ENCODE measurements at regions not wholly inside any gene's neighbourhood (a gene's known extent, or its start where the extent isn't known, plus 50 kb on each side); places are given as distances from the start of the nearest gene placed in this dataset.

DNA sequence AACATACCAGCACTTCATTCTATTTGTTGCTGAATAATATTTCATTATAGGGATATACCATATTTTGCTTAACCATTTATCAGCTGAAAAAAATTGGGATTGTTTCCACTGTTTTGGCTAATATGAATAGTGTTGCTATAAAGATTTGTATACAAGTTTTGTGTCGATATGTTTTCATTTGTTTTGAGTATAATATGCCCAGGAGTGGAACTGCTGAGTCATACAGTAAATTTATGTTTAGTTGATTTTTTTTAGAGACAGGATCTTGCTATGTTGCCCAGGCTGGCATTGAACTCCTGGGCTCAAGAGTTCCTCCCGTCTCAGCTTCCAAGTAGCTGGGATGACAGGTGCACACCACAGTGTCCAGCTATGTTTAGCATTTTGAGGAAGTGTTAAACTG lies 131.5 kb upstream of the TMCC3 start:
- no peaks in the 10 kb centered on the region for H3K9me2 ChIP-seq (ENCODE audit: insufficient read depth)
- ChIA-PET POLR2A (no interaction called here), RAD21 (ENCODE audit: low non-redundant PET in 1 of 2, low total read pairs in 2 of 2, uncharacterized antibody in 2 of 2, unreplicated experiment in 2 of 2) (no interaction called here), CTCF (no interaction called here)
- no peak overlapping the region for H3K4me2 ChIP-seq (ENCODE audit: low read length)
- H2AFZ ChIP-seq (ENCODE audit: low read depth, low read length, poor library complexity, severe bottlenecking): no peak overlapping the region
- no peak for TF ChIP-seq SP1 (IDR thresholded peaks at IDR 0.05; ENCODE audit: low read depth)
- no peak for TF ChIP-seq POLR2AphosphoS5 (IDR thresholded peaks at IDR 0.05; ENCODE audit: low read depth, low read length)
- no peak for TF ChIP-seq SIN3A (IDR thresholded peaks at IDR 0.05; ENCODE audit: low read depth)
- TF ChIP-seq SRF (IDR thresholded peaks at IDR 0.05; ENCODE audit: low read depth): no peak
- TF ChIP-seq TCF7L2 (IDR thresholded peaks at IDR 0.05; ENCODE audit: borderline replicate concordance, extremely low read depth, insufficient read depth, insufficient read length): no peak
- TF ChIP-seq CBX3 (IDR thresholded peaks at IDR 0.05; ENCODE audit: low read depth): no peak
- TF ChIP-seq ZNF274 (IDR thresholded peaks at IDR 0.05; ENCODE audit: low read depth, low read length): no peak
- no peak for TF ChIP-seq EGR1 (IDR thresholded peaks at IDR 0.05; ENCODE audit: low read depth)
- H3K4me3 ChIP-seq (replicated peaks in 1 of 2; ENCODE audit: low read depth in 1 of 2, low read length in 2 of 2): no peak overlapping the region
- no peak overlapping the region for H3K9ac ChIP-seq (ENCODE audit: low read length)
- no peaks in the 10 kb centered on the region for H3K27me3 ChIP-seq (ENCODE audit: insufficient read depth, low read length)
- no peaks in the 10 kb centered on the region for H3K9me3 ChIP-seq (ENCODE audit: control insufficient read depth in 1 of 2, insufficient read depth in 1 of 2, low read depth in 1 of 2, low read length in 2 of 2)
- no TSS peak for BruUV-seq (replicated peaks)
- H3K36me3 ChIP-seq (ENCODE audit: control insufficient read depth in 1 of 2, insufficient read depth in 2 of 2, low read length in 2 of 2): no peaks in the 10 kb centered on the region
- DNase-seq (ENCODE audit: low read depth, low spot score) (no peak), ATAC-seq (no peak)
- H3K27ac ChIP-seq (ENCODE audit: low read depth, low read length): no peak overlapping the region
- H3K4me1 ChIP-seq (ENCODE audit: control insufficient read depth in 1 of 2, insufficient read depth in 2 of 2, low read length in 2 of 2): 0 out of 4 replicates have a peak, but pooled peaks cover 0 to 4% of the 10 kb centered on the region in 2 experiments
- intact Hi-C loops (cut with micrococcal nuclease): no loop called here
- H3K79me2 ChIP-seq (ENCODE audit: insufficient read depth, low read length): no peaks in the 10 kb centered on the region
- H4K20me1 ChIP-seq (ENCODE audit: insufficient read depth): no peaks in the 10 kb centered on the region

DNA sequence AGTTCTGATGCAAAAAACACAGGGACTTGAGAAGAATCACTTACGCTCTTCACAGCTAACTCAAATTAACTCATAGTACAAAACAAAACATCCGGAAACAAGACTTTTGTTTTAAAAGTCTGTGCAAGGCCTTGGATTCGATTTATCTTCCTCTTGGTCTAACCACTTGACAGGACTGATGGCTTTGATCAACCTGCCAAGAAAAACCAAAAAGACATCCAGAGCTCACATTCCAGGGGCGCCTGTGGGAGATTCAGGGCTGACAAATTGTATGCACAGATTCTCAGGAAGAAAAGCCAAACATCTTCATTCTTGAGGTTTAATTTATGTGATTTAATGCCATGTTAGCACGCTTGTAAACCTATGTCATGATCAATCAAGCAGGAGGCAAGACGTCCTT lies 129.1 kb upstream of the TMCC3 start:
- BruUV-seq (replicated peaks): no TSS peak
- H2AFZ ChIP-seq (ENCODE audit: low read depth, low read length, poor library complexity, severe bottlenecking): no peak overlapping the region
- H3K36me3 ChIP-seq (ENCODE audit: control insufficient read depth in 1 of 2, insufficient read depth in 2 of 2, low read length in 2 of 2): no peaks in the 10 kb centered on the region
- 0 out of 4 replicates have a peak, but pooled peaks cover 0 to 4% of the 10 kb centered on the region in 2 experiments for H3K4me1 ChIP-seq (ENCODE audit: control insufficient read depth in 1 of 2, insufficient read depth in 2 of 2, low read length in 2 of 2)
- no peaks in the 10 kb centered on the region for H3K9me2 ChIP-seq (ENCODE audit: insufficient read depth)
- no peaks in the 10 kb centered on the region for H4K20me1 ChIP-seq (ENCODE audit: insufficient read depth)
- RAD21 ChIA-PET (ENCODE audit: low non-redundant PET in 1 of 2, low total read pairs in 2 of 2, uncharacterized antibody in 2 of 2, unreplicated experiment in 2 of 2): no interaction called here
- H3K27me3 ChIP-seq (ENCODE audit: insufficient read depth, low read length): no peaks in the 10 kb centered on the region
- CTCF ChIA-PET: no interaction called here
- POLR2A ChIA-PET: no interaction called here
- no peaks in the 10 kb centered on the region for H3K9me3 ChIP-seq (ENCODE audit: control insufficient read depth in 1 of 2, insufficient read depth in 1 of 2, low read depth in 1 of 2, low read length in 2 of 2)
- H3K4me3 ChIP-seq (replicated peaks in 1 of 2; ENCODE audit: low read depth in 1 of 2, low read length in 2 of 2): no peak overlapping the region
- no peak overlapping the region for H3K27ac ChIP-seq (ENCODE audit: low read depth, low read length)
- no peak overlapping the region for H3K9ac ChIP-seq (ENCODE audit: low read length)
- no peak overlapping the region for H3K4me2 ChIP-seq (ENCODE audit: low read length)
- ATAC-seq (no peak), DNase-seq (ENCODE audit: low read depth, low spot score) (no peak)
- H3K79me2 ChIP-seq (ENCODE audit: insufficient read depth, low read length): no peaks in the 10 kb centered on the region
- intact Hi-C loops (cut with micrococcal nuclease): no loop called here
- TF ChIP-seq CEBPB (IDR thresholded peaks at IDR 0.05; ENCODE audit: low read depth): no peak
- TF ChIP-seq, protein P1, sequence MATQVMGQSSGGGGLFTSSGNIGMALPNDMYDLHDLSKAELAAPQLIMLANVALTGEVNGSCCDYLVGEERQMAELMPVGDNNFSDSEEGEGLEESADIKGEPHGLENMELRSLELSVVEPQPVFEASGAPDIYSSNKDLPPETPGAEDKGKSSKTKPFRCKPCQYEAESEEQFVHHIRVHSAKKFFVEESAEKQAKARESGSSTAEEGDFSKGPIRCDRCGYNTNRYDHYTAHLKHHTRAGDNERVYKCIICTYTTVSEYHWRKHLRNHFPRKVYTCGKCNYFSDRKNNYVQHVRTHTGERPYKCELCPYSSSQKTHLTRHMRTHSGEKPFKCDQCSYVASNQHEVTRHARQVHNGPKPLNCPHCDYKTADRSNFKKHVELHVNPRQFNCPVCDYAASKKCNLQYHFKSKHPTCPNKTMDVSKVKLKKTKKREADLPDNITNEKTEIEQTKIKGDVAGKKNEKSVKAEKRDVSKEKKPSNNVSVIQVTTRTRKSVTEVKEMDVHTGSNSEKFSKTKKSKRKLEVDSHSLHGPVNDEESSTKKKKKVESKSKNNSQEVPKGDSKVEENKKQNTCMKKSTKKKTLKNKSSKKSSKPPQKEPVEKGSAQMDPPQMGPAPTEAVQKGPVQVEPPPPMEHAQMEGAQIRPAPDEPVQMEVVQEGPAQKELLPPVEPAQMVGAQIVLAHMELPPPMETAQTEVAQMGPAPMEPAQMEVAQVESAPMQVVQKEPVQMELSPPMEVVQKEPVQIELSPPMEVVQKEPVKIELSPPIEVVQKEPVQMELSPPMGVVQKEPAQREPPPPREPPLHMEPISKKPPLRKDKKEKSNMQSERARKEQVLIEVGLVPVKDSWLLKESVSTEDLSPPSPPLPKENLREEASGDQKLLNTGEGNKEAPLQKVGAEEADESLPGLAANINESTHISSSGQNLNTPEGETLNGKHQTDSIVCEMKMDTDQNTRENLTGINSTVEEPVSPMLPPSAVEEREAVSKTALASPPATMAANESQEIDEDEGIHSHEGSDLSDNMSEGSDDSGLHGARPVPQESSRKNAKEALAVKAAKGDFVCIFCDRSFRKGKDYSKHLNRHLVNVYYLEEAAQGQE (IDR thresholded peaks at IDR 0.05; ENCODE audit: low read depth): no peak
- TF ChIP-seq ELF1 (IDR thresholded peaks at IDR 0.05; ENCODE audit: borderline replicate concordance, low read depth): no peak
- TF ChIP-seq ZNF274 (IDR thresholded peaks at IDR 0.05; ENCODE audit: low read depth, low read length): no peak
- TF ChIP-seq, protein P2, sequence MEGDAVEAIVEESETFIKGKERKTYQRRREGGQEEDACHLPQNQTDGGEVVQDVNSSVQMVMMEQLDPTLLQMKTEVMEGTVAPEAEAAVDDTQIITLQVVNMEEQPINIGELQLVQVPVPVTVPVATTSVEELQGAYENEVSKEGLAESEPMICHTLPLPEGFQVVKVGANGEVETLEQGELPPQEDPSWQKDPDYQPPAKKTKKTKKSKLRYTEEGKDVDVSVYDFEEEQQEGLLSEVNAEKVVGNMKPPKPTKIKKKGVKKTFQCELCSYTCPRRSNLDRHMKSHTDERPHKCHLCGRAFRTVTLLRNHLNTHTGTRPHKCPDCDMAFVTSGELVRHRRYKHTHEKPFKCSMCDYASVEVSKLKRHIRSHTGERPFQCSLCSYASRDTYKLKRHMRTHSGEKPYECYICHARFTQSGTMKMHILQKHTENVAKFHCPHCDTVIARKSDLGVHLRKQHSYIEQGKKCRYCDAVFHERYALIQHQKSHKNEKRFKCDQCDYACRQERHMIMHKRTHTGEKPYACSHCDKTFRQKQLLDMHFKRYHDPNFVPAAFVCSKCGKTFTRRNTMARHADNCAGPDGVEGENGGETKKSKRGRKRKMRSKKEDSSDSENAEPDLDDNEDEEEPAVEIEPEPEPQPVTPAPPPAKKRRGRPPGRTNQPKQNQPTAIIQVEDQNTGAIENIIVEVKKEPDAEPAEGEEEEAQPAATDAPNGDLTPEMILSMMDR (IDR thresholded peaks at IDR 0.05 in 2 of 3, conservative IDR thresholded peaks at IDR 0.05 in 1 of 3; ENCODE audit: borderline replicate concordance in 1 of 3, insufficient read depth in 1 of 3, low read depth in 2 of 3, low read length in 2 of 3): no peak
- TF ChIP-seq ZFX (IDR thresholded peaks at IDR 0.05): no peak
- TF ChIP-seq YY1 (IDR thresholded peaks at IDR 0.05; ENCODE audit: extremely low read depth, insufficient replicate concordance, low read depth, low read length): no peak

Data from HCT116 (cell line).